K562 (cell line): ENCODE measurements at regions not wholly inside any gene's neighbourhood (a gene's known extent, or its start where the extent isn't known, plus 50 kb on each side); places are given as distances from the start of the nearest gene placed in this dataset.

Experiments
- ATAC-seq: fragments of 200-7000 bp; cut with Tn5 transposase; 3 replicates; pipeline ENCODE4 v1.9.1; 2020; ENCODE audit warnings: moderate library complexity
- BruUV-seq: library from RNA; stranded (reverse); fragments of 400-500 nt; replicated peaks from 2 replicates; lab custom pipeline; 2021; lab: Mats Ljungman, UMichigan
- CTCF ChIA-PET: fragments of 300-600 bp; formaldehyde crosslinking; extraction: SDS; loops from one replicate; lab custom pipeline; 2021; ENCODE audit warnings: low intra/inter-chr PET ratio; lab: Yijun Ruan, JAX
- POLR2A ChIA-PET: fragments of 300-600, 350-650 bp; sonication (Branson Sonifier 250); formaldehyde crosslinking; extraction: SDS; loops from one replicate; lab custom pipeline; 2021; ENCODE audit warnings: antibody characterized with exemption, inconsistent platforms; lab: Yijun Ruan, JAX
- DNase-seq, 4 experiments: peaks; one replicate each; pipeline versions ENCODE4 v3.0.0 to v3.0.0-alpha.2; 2011 to 2018; ENCODE audit warnings: low spot score in 3 of 4, mixed read lengths in 3 of 4; ENCODE audit errors: extremely low read depth in 1 of 4
- FAIRE-seq: peaks from 2 replicates; lab custom pipeline; 2011; peaks lifted over from hg19 to GRCh38; lab: Jason Lieb, UNC
- H2AFZ ChIP-seq: 2 replicates; pipeline ENCODE4 v1.6.0; 2011; ENCODE audit warnings: low read depth, low read length, control low read depth, inconsistent platforms
- H3K27ac ChIP-seq: fragments of 200-600 bp; 3 replicates; pipeline ENCODE4 v1.8.0; 2011; ENCODE audit warnings: low read depth, mild to moderate bottlenecking, control low read depth, inconsistent platforms, low read length, moderate library complexity, mixed read lengths; ENCODE audit errors: extremely low read depth
- H3K27me3 ChIP-seq, 2 experiments: fragments of 300-600 bp in 1 of 2; 2 replicates in 1 of 2; 3 replicates in 1 of 2; pipeline versions ENCODE4 v1.6.0 to v1.8.0; 2011; ENCODE audit warnings: inconsistent platforms in 2 of 2, low read length in 2 of 2, mild to moderate bottlenecking in 1 of 2, mixed read lengths in 1 of 2, moderate library complexity in 1 of 2; ENCODE audit not compliant: control insufficient read depth in 2 of 2, insufficient read depth in 2 of 2
- H3K36me3 ChIP-seq: fragments of 300-600 bp; 3 replicates; pipeline ENCODE4 v1.8.0; 2011; ENCODE audit warnings: mild to moderate bottlenecking, low read length, inconsistent platforms; ENCODE audit not compliant: control insufficient read depth, insufficient read depth
- H3K4me1 ChIP-seq, 2 experiments: fragments of 200-600 bp in 1 of 2; replicated peaks in 1 of 2; 2 replicates in 1 of 2; 3 replicates in 1 of 2; pipeline versions ENCODE4 v1.5.1 to v1.8.0; 2011; ENCODE audit warnings: inconsistent platforms in 2 of 2, low read length in 2 of 2, mild to moderate bottlenecking in 1 of 2, mixed read lengths in 1 of 2, moderate library complexity in 1 of 2; ENCODE audit not compliant: control insufficient read depth in 2 of 2, insufficient read depth in 2 of 2
- H3K4me2 ChIP-seq: 2 replicates; pipeline ENCODE4 v1.6.1; 2011; ENCODE audit warnings: low read length, control low read depth, inconsistent platforms, mixed read lengths; ENCODE audit not compliant: insufficient read depth
- H3K4me3 ChIP-seq: fragments of 200-600 bp; sonication (generic), shearing (Covaris generic); 2 replicates; pipeline ENCODE4 v1.5.1; 2016; ENCODE audit warnings: control low read depth, inconsistent platforms
- H3K79me2 ChIP-seq: fragments of 200-600 bp; 3 replicates; pipeline ENCODE4 v1.8.0; 2011; ENCODE audit warnings: low read length, inconsistent platforms; ENCODE audit not compliant: control insufficient read depth, insufficient read depth
- H3K9ac ChIP-seq, 2 experiments: 2 replicates each; pipeline versions ENCODE4 v1.6.0 to v1.6.1; 2011; ENCODE audit warnings: low read depth in 2 of 2, low read length in 2 of 2, control low read depth in 1 of 2, inconsistent platforms in 1 of 2, mild to moderate bottlenecking in 1 of 2, mixed read lengths in 1 of 2; ENCODE audit not compliant: insufficient read depth in 1 of 2
- H3K9me1 ChIP-seq: one replicate; pipeline ENCODE4 v1.6.0; 2011; ENCODE audit warnings: inconsistent platforms, mild to moderate bottlenecking, low read length, moderate library complexity; ENCODE audit not compliant: control insufficient read depth, insufficient read depth
- H3K9me3 ChIP-seq: replicated peaks from 2 replicates; pipeline ENCODE4 v1.5.1; 2011; ENCODE audit warnings: low read depth, low read length, inconsistent platforms; ENCODE audit not compliant: control insufficient read depth, insufficient read depth
- H4K20me1 ChIP-seq: replicated peaks from 2 replicates; pipeline ENCODE4 v1.6.1; 2011; ENCODE audit warnings: low read length, inconsistent platforms, mixed read lengths; ENCODE audit not compliant: control insufficient read depth, insufficient read depth
- CBFB ChIP-seq: sonication (generic); formaldehyde crosslinking; IDR thresholded peaks from 2 replicates; pipeline ENCODE4 v1.4.0; 2020; ENCODE audit warnings: mild to moderate bottlenecking, missing genetic modification reagents
- CEBPG ChIP-seq, 3 experiments: fragments of 200-800 bp in 1 of 3; sonication (Bioruptor generic) in 1 of 3; sonication (generic) in 1 of 3; formaldehyde crosslinking in 1 of 3; IDR thresholded peaks in 2 of 3; conservative IDR thresholded peaks in 1 of 3; 2 replicates each; pipeline versions ENCODE4 v1.6.1 to v1.8.0; 2016 to 2022; ENCODE audit warnings: missing compliant biosample characterization in 2 of 3, missing genetic modification characterization in 2 of 3, mild to moderate bottlenecking in 1 of 3, missing genetic modification reagents in 1 of 3
- CREM ChIP-seq: IDR thresholded peaks from 2 replicates; pipeline ENCODE4 v1.6.1; 2014; ENCODE audit warnings: antibody characterized with exemption, low read depth
- DACH1 ChIP-seq: fragments of 450-650 bp; IDR thresholded peaks from 2 replicates; pipeline ENCODE4 v1.6.1; 2018; ENCODE audit not compliant: partially characterized antibody
- ELF1 ChIP-seq: fragments of 200-800 bp; sonication (Bioruptor generic); IDR thresholded peaks from 2 replicates; pipeline ENCODE4 v1.6.1; 2016; ENCODE audit warnings: missing genetic modification characterization, missing compliant biosample characterization
- ELK3 ChIP-seq: fragments of 450-650 bp; formaldehyde crosslinking; IDR thresholded peaks from 2 replicates; pipeline ENCODE4 v1.4.0; 2020; ENCODE audit warnings: mild to moderate bottlenecking
- HMG20A ChIP-seq: fragments of 450-650 bp; formaldehyde crosslinking; conservative IDR thresholded peaks from 2 replicates; pipeline ENCODE4 v1.4.0; 2020; ENCODE audit warnings: mild to moderate bottlenecking, mixed read lengths
- MYBL2 ChIP-seq, 2 experiments: fragments of 450-650 bp in 1 of 2; sonication (generic) in 1 of 2; formaldehyde crosslinking in 1 of 2; IDR thresholded peaks; 2 replicates each; pipeline versions ENCODE4 v1.6.1 to v1.8.1; 2017 to 2022; ENCODE audit warnings: borderline replicate concordance in 1 of 2, inconsistent platforms in 1 of 2, low read depth in 1 of 2, mild to moderate bottlenecking in 1 of 2, missing genetic modification reagents in 1 of 2, moderate library complexity in 1 of 2
- NCOR1 ChIP-seq: fragments of 450-650 bp; IDR thresholded peaks from 2 replicates; pipeline ENCODE4 v1.6.1; 2016; ENCODE audit warnings: mild to moderate bottlenecking, moderate library complexity
- STAT6 ChIP-seq: sonication (generic); formaldehyde crosslinking; IDR thresholded peaks from 2 replicates; pipeline ENCODE4 v1.8.1; 2023; ENCODE audit warnings: mild to moderate bottlenecking, missing genetic modification reagents
- TGIF2 ChIP-seq: sonication (generic); formaldehyde crosslinking; IDR thresholded peaks from 2 replicates; pipeline ENCODE4 v1.8.1; 2022; ENCODE audit warnings: mild to moderate bottlenecking, missing genetic modification reagents, moderate library complexity
- ZC3H11A ChIP-seq: IDR thresholded peaks from 2 replicates; pipeline ENCODE4 v1.6.1; 2012; ENCODE audit warnings: low read depth, low read length, improper control_type of control experiment
- ZEB2 ChIP-seq: fragments of 450-650 bp; IDR thresholded peaks from 2 replicates; pipeline ENCODE4 v1.6.1; 2016
- WGBS: fragments of 100-300 bp; shearing (Covaris generic); methylation state at CpG from one replicate; pipeline ENCODE4 v1.1.6; 2016; ENCODE audit warnings: low coverage, mixed read lengths; ENCODE audit not compliant: insufficient coverage; ENCODE audit errors: missing lambda C conversion rate; 5-methylcytosine and 5-hydroxymethylcytosine counted together
- in situ Hi-C: fragments of 300-500 bp; cut with MboI; formaldehyde crosslinking; loops from 4 replicates; pipeline ENCODE4 v1.15.0; 2018; ENCODE audit warnings: inconsistent platforms, mixed read lengths
- intact Hi-C: fragments of 100-400 bp; cut with micrococcal nuclease; formaldehyde crosslinking; loops from 2 replicates; pipeline ENCODE4 v1.14.2; 2022

- in situ Hi-C loops = no loop called here
Measured at GRCh38 chr5:73284220-73284795, 111.3 kb downstream of the TMEM174 start.

DNA sequence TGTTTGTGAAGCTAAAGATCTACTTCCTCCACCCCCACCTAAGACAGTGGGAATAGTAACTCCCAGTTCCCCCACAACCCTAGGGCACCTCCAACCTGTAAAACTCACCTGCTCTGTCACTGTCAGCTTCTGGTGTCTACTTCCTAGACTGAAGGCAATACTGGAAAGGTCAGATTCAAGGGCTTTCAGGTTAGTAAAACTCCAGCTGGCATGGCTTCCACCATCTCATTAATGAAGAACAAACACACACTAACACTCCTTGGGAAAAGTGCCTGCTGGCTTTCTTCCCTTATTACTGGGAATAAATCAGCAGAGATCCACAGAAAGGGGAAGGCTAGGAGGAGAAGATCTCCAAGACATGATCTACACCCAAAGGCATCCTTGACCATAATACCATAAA is 109.9 kb downstream of the TMEM174 start:
- 0 out of 2 replicates have a peak, but pooled peaks cover 3% of the 10 kb centered on the region for H4K20me1 ChIP-seq
- no peaks in the 10 kb centered on the region for H3K9me3 ChIP-seq
- ChIA-PET CTCF (no interaction called here), POLR2A (no interaction called here)
- H2AFZ ChIP-seq = no peak overlapping the region
- peaks cover 16 to 39% of the 10 kb centered on the region in 2 experiments; a peak in 4 of 5 replicates for H3K27me3 ChIP-seq
- no peak for ATAC-seq
- in situ Hi-C loops = no loop called here
- TF ChIP-seq ELF1 (tag) = no peak
- no peak for TF ChIP-seq MYBL2 (IDR thresholded peaks at IDR 0.05; ENCODE audit: low read depth)
- TF ChIP-seq MYBL2 (CRISPR knock-in tag; IDR thresholded peaks at IDR 0.05; ENCODE audit: borderline replicate concordance) = no peak
- no peak for TF ChIP-seq ZC3H11A
- TF ChIP-seq STAT6 (CRISPR knock-in tag) = no peak
- TF ChIP-seq NCOR1 = no peak
- TF ChIP-seq CBFB = no peak
- TF ChIP-seq DACH1 = no peak
- TF ChIP-seq ELK3 = no peak
- no peak for TF ChIP-seq CREM
- no peak for TF ChIP-seq TGIF2
- TF ChIP-seq HMG20A (CRISPR knock-in tag) = no peak
- BruUV-seq = no TSS peak
- H3K9ac ChIP-seq = no peak overlapping the region
- no peak overlapping the region for H3K27ac ChIP-seq
- intact Hi-C loops = no loop called here
- H3K4me1 ChIP-seq = no peaks in the 10 kb centered on the region
- DNase-seq = no peak
- no peaks in the 10 kb centered on the region for H3K79me2 ChIP-seq
- H3K4me2 ChIP-seq = no peak overlapping the region
- H3K4me3 ChIP-seq = no peak overlapping the region
- no peak for FAIRE-seq
- H3K9me1 ChIP-seq = no peaks in the 10 kb centered on the region
- H3K36me3 ChIP-seq = no peaks in the 10 kb centered on the region

More at GRCh38 chr5:73284220-73284795, 111.3 kb downstream of the TMEM174 start:
- no peak overlapping the region for H3K9ac ChIP-seq
- TF ChIP-seq CEBPG (CRISPR knock-in tag; IDR thresholded peaks at IDR 0.05) (no peak), CEBPG (tag; conservative IDR thresholded peaks at IDR 0.05 in 1 of 2, IDR thresholded peaks at IDR 0.05 in 1 of 2) (no peak), ZEB2 (no peak)
- ChIA-PET CTCF (no interaction called here), POLR2A (interaction anchor here (0.6 kb wide), 1 partner anchor 138 kb away, joined by 3 read pairs; no protein-coding TSS in a partner anchor)
- BruUV-seq = no TSS peak
- H3K4me1 ChIP-seq = no peaks in the 10 kb centered on the region
- no peak overlapping the region for H3K4me3 ChIP-seq
- no peak overlapping the region for H3K27ac ChIP-seq
- 0 out of 2 replicates have a peak, but pooled peaks cover 3% of the 10 kb centered on the region for H4K20me1 ChIP-seq
- no peaks in the 10 kb centered on the region for H3K36me3 ChIP-seq
- H3K9me1 ChIP-seq = no peaks in the 10 kb centered on the region
- H3K79me2 ChIP-seq = no peaks in the 10 kb centered on the region
- H3K9me3 ChIP-seq = no peaks in the 10 kb centered on the region
- no peak for ATAC-seq
- FAIRE-seq = no peak
- no peak overlapping the region for H2AFZ ChIP-seq
- peaks cover 14 to 37% of the 10 kb centered on the region in 2 experiments for H3K27me3 ChIP-seq
- intact Hi-C loops = no loop called here
- no peak for DNase-seq
- H3K4me2 ChIP-seq = no peak overlapping the region
- WGBS = 1% methylated on average over 7 of the region's 7 CpGs
